Stimulated activated naive CD8-positive, alpha-beta T cell treated with anti-CD3 and anti-CD28 coated beads, Interleukin-15, Interleukin-2, amounts not matched to agents 100 ng/mL and 50 ng/mL, for 24 hours (primary cell): ENCODE measurements at regions not wholly inside any gene's neighbourhood (a gene's known extent, or its start where the extent isn't known, plus 50 kb on each side); places are given as distances from the start of the nearest gene placed in this dataset.
"Not testable (repeated sequence)": the region's sequence is repeated elsewhere in the genome, so short reads cannot be mapped to it uniquely, and the experiment has no call there.

Experiments used
- H3K27ac Mint-ChIP-seq: one replicate; pipeline ENCODE4 v1.8.0; 2021; ENCODE audit warnings: mild to moderate bottlenecking, mixed read lengths
- H3K27me3 Mint-ChIP-seq: one replicate; pipeline ENCODE4 v1.8.0; 2021; ENCODE audit warnings: mixed read lengths
- H3K36me3 Mint-ChIP-seq: one replicate; pipeline ENCODE4 v1.8.0; 2021; ENCODE audit warnings: low read depth, mixed read lengths
- H3K4me1 Mint-ChIP-seq: one replicate; pipeline ENCODE4 v1.8.0; 2021; ENCODE audit warnings: low read depth, mixed read lengths
- H3K4me3 Mint-ChIP-seq: one replicate; pipeline ENCODE4 v1.8.0; 2021; ENCODE audit warnings: mild to moderate bottlenecking, mixed read lengths
- H3K9me3 Mint-ChIP-seq: one replicate; pipeline ENCODE4 v1.8.0; 2021; ENCODE audit warnings: mixed read lengths

GRCh38 chrX:1700757-1701156 lies 85.9 kb downstream of the ASMT start:
- Mint-ChIP-seq H3K4me1 (no peaks in the 10 kb centered on the region), H3K9me3 (peaks cover 16% of the 10 kb centered on the region), H3K27me3 (no peaks in the 10 kb centered on the region), H3K27ac (no peak overlapping the region), H3K36me3 (peaks cover 5% of the 10 kb centered on the region), H3K4me3 (no peak overlapping the region)

DNA sequence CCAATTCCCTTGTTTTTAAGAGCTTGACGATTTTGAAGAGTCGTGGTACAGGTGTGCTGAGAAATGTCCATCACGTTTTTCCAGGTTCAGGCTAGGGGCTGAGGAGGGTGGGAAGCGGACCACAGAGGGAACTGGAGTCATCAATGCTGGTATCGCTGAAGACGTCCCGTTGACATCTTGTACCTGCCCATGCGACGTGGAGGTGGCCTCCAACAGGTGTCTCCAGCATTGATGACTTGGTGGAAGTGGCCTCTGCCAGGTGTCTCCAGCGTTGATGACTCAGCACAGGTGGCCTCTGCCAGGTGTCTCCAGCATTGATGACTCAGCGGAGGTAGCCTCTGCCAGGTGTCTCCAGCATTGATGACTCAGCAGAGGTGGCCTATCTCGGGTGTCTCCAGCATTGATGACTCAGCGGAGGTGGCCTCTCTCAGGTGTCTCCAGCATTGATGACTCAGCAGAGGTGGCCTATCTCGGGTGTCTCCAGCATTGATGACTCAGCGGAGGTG lies 86.6 kb downstream of the ASMT start:
- not testable (repeated sequence) for H3K4me1 Mint-ChIP-seq, H3K27me3 Mint-ChIP-seq, H3K36me3 Mint-ChIP-seq, H3K4me3 Mint-ChIP-seq, H3K27ac Mint-ChIP-seq
- H3K9me3 Mint-ChIP-seq: peaks cover 11% of the 10 kb centered on the region

DNA sequence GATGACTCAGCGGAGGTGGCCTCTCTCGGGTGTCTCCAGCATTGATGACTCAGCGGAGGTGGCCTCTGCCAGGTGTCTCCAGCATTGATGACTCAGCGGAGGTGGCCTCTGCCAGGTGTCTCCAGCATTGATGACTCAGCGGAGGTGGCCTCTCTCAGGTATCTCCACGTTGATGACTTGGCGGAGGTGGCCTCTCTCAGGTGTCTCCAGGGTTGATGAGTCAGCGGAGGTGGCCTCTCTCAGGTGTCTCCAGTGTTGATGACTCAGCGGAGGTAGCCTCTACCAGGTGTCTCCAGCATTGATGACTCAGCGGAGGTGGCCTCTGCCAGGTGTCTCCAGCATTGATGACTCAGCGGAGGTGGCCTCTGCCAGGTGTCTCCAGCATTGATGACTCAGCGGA lies 87.3 kb downstream of the ASMT start:
- H3K27me3 Mint-ChIP-seq, H3K36me3 Mint-ChIP-seq, H3K9me3 Mint-ChIP-seq, H3K4me3 Mint-ChIP-seq, H3K27ac Mint-ChIP-seq, H3K4me1 Mint-ChIP-seq: not testable (repeated sequence)

DNA sequence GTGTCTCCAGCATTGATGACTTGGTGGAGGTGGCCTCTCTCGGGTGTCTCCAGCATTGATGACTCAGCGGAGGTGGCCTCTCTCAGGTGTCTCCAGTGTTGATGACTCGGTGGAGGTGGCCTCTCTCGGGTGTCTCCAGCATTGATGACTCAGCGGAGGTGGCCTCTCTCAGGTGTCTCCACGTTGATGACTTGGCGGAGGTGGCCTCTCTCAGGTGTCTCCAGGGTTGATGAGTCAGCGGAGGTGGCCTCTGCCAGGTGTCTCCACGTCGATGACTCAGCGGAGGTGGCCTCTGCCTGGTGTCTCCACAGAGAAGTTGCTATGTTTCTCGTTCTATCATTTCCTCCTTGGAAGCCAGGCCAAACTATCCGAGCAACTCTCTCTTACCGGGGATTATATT lies 87.7 kb downstream of the ASMT start:
- not testable (repeated sequence) for H3K4me1 Mint-ChIP-seq, H3K27me3 Mint-ChIP-seq, H3K36me3 Mint-ChIP-seq, H3K4me3 Mint-ChIP-seq, H3K27ac Mint-ChIP-seq, H3K9me3 Mint-ChIP-seq

DNA sequence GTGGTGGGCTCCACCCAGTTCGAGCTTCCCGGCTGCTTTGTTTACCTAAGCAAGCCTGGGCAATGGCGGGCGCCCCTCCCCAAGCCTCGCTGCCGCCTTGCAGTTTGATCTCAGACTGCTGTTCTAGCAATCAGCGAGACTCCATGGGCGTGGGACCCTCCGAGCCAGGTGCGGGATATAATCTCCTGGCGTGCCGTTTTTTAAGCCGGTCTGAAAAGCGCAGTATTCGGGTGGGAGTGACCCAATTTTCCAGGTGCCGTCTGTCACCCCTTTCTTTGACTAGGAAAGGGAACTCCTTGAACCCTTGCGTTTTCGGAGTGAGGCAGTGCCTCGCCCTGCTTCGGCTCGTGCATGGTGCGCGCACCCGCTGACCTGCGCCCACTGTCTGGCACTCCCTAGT lies 94.4 kb downstream of the ASMT start:
- H3K27me3 Mint-ChIP-seq, H3K4me1 Mint-ChIP-seq, H3K4me3 Mint-ChIP-seq, H3K36me3 Mint-ChIP-seq, H3K9me3 Mint-ChIP-seq, H3K27ac Mint-ChIP-seq: not testable (repeated sequence)

DNA sequence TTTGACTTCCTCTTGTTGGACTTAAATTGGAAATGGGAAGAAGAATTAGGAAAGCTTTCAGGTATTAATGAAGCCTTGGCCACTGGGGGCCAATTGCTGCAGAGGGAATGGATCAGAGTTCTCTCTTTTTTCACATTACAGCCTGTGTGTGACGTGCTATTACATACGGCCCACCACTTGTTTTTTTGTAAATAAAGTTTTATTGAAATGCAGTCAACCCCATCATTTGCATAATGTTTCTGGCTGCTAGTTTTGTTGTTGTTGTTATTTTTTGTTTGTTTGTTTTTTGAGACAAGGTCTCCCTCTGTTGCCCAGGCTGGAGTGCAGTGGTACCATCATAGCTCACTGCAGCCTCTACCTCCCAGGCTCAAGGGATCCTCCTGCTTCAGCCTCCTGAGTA lies 98.4 kb downstream of the ASMT start:
- no peaks in the 10 kb centered on the region for H3K36me3 Mint-ChIP-seq
- no peaks in the 10 kb centered on the region for H3K27me3 Mint-ChIP-seq
- H3K4me3 Mint-ChIP-seq: no peak overlapping the region
- no peaks in the 10 kb centered on the region for H3K4me1 Mint-ChIP-seq
- no peaks in the 10 kb centered on the region for H3K9me3 Mint-ChIP-seq
- H3K27ac Mint-ChIP-seq: no peak overlapping the region

- no peaks in the 10 kb centered on the region for H3K27me3 Mint-ChIP-seq
- no peaks in the 10 kb centered on the region for H3K36me3 Mint-ChIP-seq
Observed at GRCh38 chrX:1717373-1717772, 102.5 kb downstream of the ASMT start.

GRCh38 chrX:1719270-1719669 lies 104.4 kb downstream of the ASMT start:
- Mint-ChIP-seq H3K4me1 (no peaks in the 10 kb centered on the region), H3K4me3 (no peak overlapping the region), H3K9me3 (no peaks in the 10 kb centered on the region), H3K27ac (no peak overlapping the region), H3K27me3 (no peaks in the 10 kb centered on the region), H3K36me3 (no peaks in the 10 kb centered on the region)

More at GRCh38 chrX:1717373-1717772, 102.5 kb downstream of the ASMT start:
- Mint-ChIP-seq H3K9me3 (no peaks in the 10 kb centered on the region), H3K27ac (no peak overlapping the region), H3K4me3 (no peak overlapping the region), H3K4me1 (no peaks in the 10 kb centered on the region)

- Mint-ChIP-seq H3K9me3 (no peaks in the 10 kb centered on the region), H3K36me3 (no peaks in the 10 kb centered on the region), H3K27me3 (no peaks in the 10 kb centered on the region), H3K27ac (no peak overlapping the region), H3K4me1 (no peaks in the 10 kb centered on the region), H3K4me3 (no peak overlapping the region)
Observed at GRCh38 chrX:1720836-1721235, 106.0 kb downstream of the ASMT start.

DNA sequence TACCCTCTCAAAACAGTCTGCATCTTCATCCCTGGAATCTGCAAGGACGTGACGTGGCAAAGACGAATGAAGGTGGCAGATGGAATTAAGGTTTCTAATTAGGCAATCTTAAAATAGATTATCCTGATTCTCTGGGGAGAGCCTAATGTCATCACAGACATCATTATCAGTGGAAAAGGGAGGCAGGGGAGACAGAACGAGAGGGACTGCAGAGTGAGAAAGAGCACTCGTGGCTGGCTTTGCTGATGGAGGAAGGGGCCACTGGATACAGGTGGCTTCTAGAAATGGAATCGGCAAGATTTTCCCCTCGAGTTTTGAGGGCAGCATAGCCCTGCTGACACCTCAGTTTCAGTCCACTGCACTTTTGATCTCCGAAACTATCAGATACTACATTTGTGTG lies 110.6 kb downstream of the ASMT start:
- H3K4me3 Mint-ChIP-seq: no peak overlapping the region
- H3K27me3 Mint-ChIP-seq: no peaks in the 10 kb centered on the region
- no peak overlapping the region for H3K27ac Mint-ChIP-seq
- H3K36me3 Mint-ChIP-seq: no peaks in the 10 kb centered on the region
- no peaks in the 10 kb centered on the region for H3K4me1 Mint-ChIP-seq
- H3K9me3 Mint-ChIP-seq: no peaks in the 10 kb centered on the region

- H3K4me1 Mint-ChIP-seq: no peaks in the 10 kb centered on the region
Observed at GRCh38 chrX:1727531-1728027, 112.7 kb downstream of the ASMT start.

GRCh38 chrX:1734806-1735205 lies 119.9 kb downstream of the ASMT start:
- H3K4me3 Mint-ChIP-seq: no peak overlapping the region
- no peaks in the 10 kb centered on the region for H3K36me3 Mint-ChIP-seq
- no peaks in the 10 kb centered on the region for H3K9me3 Mint-ChIP-seq
- H3K27me3 Mint-ChIP-seq: no peaks in the 10 kb centered on the region
- H3K27ac Mint-ChIP-seq: no peak overlapping the region
- no peaks in the 10 kb centered on the region for H3K4me1 Mint-ChIP-seq

More at GRCh38 chrX:1727531-1728027, 112.7 kb downstream of the ASMT start:
- Mint-ChIP-seq H3K4me3 (no peak overlapping the region), H3K27ac (no peak overlapping the region), H3K36me3 (no peaks in the 10 kb centered on the region), H3K9me3 (no peaks in the 10 kb centered on the region), H3K27me3 (no peaks in the 10 kb centered on the region)

- peaks cover 22% of the 10 kb centered on the region for H3K9me3 Mint-ChIP-seq
Observed at GRCh38 chrX:1741816-1742394, 127.0 kb downstream of the ASMT start.

DNA sequence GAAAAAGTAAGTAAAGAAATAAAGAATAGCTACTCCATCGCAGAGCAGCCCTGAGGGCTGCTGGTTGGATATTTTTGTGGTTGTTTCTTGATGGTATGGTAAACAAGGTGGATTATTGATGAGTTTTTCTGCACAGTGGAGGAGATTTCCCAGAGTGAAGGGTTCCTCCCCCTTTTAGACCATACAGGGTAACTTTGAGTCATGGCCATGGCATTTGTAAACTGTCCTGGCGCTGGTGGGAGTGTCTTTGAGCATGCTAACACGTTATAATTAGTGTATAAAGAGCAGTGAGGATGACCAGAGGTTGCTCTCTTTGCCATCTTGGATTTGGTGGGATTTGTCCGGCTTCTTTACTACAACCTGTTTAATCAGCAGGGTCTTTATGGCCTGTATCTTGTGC lies 128.2 kb downstream of the ASMT start:
- Mint-ChIP-seq H3K9me3 (peaks cover 22% of the 10 kb centered on the region), H3K36me3 (peaks cover 10% of the 10 kb centered on the region)

More at GRCh38 chrX:1741816-1742394, 127.0 kb downstream of the ASMT start:
- no peaks in the 10 kb centered on the region for H3K27me3 Mint-ChIP-seq
- no peaks in the 10 kb centered on the region for H3K4me1 Mint-ChIP-seq
- no peak overlapping the region for H3K4me3 Mint-ChIP-seq
- H3K27ac Mint-ChIP-seq: no peak overlapping the region
- peaks cover 10% of the 10 kb centered on the region for H3K36me3 Mint-ChIP-seq

GRCh38 chrX:1743663-1744062 lies 128.8 kb downstream of the ASMT start:
- Mint-ChIP-seq H3K27ac (no peak overlapping the region), H3K4me3 (no peak overlapping the region), H3K27me3 (no peaks in the 10 kb centered on the region), H3K9me3 (peaks cover 22% of the 10 kb centered on the region), H3K4me1 (no peaks in the 10 kb centered on the region), H3K36me3 (peaks cover 10% of the 10 kb centered on the region)

More for the DNA sequence above, 128.2 kb downstream of the ASMT start:
- Mint-ChIP-seq H3K4me1 (no peaks in the 10 kb centered on the region), H3K27ac (no peak overlapping the region), H3K27me3 (no peaks in the 10 kb centered on the region), H3K4me3 (no peak overlapping the region)

GRCh38 chrX:1748408-1748807 lies 133.5 kb downstream of the ASMT start:
- H3K27ac Mint-ChIP-seq: no peak overlapping the region
- peaks cover 4% of the 10 kb centered on the region for H3K36me3 Mint-ChIP-seq
- H3K4me3 Mint-ChIP-seq: no peak overlapping the region
- peaks cover 21% of the 10 kb centered on the region for H3K9me3 Mint-ChIP-seq
- no peaks in the 10 kb centered on the region for H3K4me1 Mint-ChIP-seq
- H3K27me3 Mint-ChIP-seq: no peaks in the 10 kb centered on the region
